ENCODE measurements at regions not wholly inside any gene's neighbourhood (a gene's known extent, or its start where the extent isn't known, plus 50 kb on each side); places are given as distances from the start of the nearest gene placed in this dataset.

DNA sequence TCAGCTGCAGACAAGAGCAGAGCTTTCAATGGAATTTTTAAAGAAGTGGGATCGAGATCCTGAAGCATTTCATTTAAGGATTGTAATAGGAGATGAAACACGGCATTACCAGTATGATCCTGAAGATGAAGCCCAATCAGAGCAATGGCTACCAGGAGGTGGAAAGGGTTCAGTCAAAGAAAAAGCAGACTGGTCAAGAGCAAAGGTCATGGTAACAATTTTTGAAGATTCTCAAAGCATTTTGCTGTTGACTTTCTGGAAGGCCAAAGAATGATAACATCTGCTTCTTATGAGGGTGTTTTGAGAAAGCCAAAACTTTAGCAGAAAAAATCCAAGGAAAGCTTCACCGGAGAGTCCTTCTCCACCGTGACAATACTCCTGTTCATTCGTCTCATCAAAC lies 204.3 kb upstream of the EEA1 start:
- TF ChIP-seq, protein P1, sequence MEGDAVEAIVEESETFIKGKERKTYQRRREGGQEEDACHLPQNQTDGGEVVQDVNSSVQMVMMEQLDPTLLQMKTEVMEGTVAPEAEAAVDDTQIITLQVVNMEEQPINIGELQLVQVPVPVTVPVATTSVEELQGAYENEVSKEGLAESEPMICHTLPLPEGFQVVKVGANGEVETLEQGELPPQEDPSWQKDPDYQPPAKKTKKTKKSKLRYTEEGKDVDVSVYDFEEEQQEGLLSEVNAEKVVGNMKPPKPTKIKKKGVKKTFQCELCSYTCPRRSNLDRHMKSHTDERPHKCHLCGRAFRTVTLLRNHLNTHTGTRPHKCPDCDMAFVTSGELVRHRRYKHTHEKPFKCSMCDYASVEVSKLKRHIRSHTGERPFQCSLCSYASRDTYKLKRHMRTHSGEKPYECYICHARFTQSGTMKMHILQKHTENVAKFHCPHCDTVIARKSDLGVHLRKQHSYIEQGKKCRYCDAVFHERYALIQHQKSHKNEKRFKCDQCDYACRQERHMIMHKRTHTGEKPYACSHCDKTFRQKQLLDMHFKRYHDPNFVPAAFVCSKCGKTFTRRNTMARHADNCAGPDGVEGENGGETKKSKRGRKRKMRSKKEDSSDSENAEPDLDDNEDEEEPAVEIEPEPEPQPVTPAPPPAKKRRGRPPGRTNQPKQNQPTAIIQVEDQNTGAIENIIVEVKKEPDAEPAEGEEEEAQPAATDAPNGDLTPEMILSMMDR (IDR thresholded peaks at IDR 0.05; ENCODE audit: low read length), result no peak
- no peak for TF ChIP-seq EZH2 (IDR thresholded peaks at IDR 0.05; ENCODE audit: borderline replicate concordance, low read length)
